Activated CD4-positive, alpha-beta memory T cell treated with anti-CD3 and anti-CD28 coated beads for 36 hours (primary cell): ENCODE measurements at regions not wholly inside any gene's neighbourhood (a gene's known extent, or its start where the extent isn't known, plus 50 kb on each side); places are given as distances from the start of the nearest gene placed in this dataset.
"Not testable (repeated sequence)": the region's sequence is repeated elsewhere in the genome, so short reads cannot be mapped to it uniquely, and the experiment has no call there.

Source experiments
- CTCF ChIA-PET: fragments of 350-600 bp; sonication (Branson Sonifier 250); formaldehyde crosslinking; loops from one replicate; lab custom pipeline; 2021; ENCODE audit warnings: antibody characterized with exemption, inconsistent platforms; lab: Charles Lee
- POLR2A ChIA-PET: fragments of 350-600 bp; sonication (Branson Sonifier 250); formaldehyde crosslinking; loops from one replicate; lab custom pipeline; 2021; ENCODE audit warnings: antibody characterized with exemption; lab: Charles Lee
- DNase-seq: peaks from one replicate; pipeline ENCODE4 v3.0.0-alpha.2; 2020
- H3K27ac Mint-ChIP-seq: one replicate; pipeline ENCODE4 v1.8.0; 2021; ENCODE audit warnings: mixed read lengths
- H3K27me3 Mint-ChIP-seq: one replicate; pipeline ENCODE4 v1.8.0; 2021; ENCODE audit warnings: mixed read lengths
- H3K36me3 Mint-ChIP-seq: one replicate; pipeline ENCODE4 v1.8.0; 2021; ENCODE audit warnings: mixed read lengths
- H3K4me1 Mint-ChIP-seq: one replicate; pipeline ENCODE4 v1.8.0; 2021; ENCODE audit warnings: low read depth, mixed read lengths
- H3K4me3 Mint-ChIP-seq: one replicate; pipeline ENCODE4 v1.8.0; 2021; ENCODE audit warnings: mild to moderate bottlenecking, mixed read lengths
- H3K9me3 Mint-ChIP-seq: one replicate; pipeline ENCODE4 v1.8.0; 2021; ENCODE audit warnings: mixed read lengths
- intact Hi-C: fragments of 100-400 bp; cut with micrococcal nuclease; formaldehyde crosslinking; loops from one replicate; pipeline ENCODE4 v1.15.1; 2023

GRCh38 chr9:25353783-25354182, 324.5 kb downstream of the TUSC1 start:
- Mint-ChIP-seq H3K4me1 (no peaks in the 10 kb centered on the region), H3K9me3 (peaks cover 24% of the 10 kb centered on the region), H3K4me3 (no peak overlapping the region), H3K27me3 (no peaks in the 10 kb centered on the region), H3K27ac (no peak overlapping the region), H3K36me3 (no peaks in the 10 kb centered on the region)
- no peak for DNase-seq
- CTCF ChIA-PET: no interaction called here
- POLR2A ChIA-PET: no interaction called here
- intact Hi-C loops: no loop called here

GRCh38 chr9:25350011-25350410, 328.2 kb downstream of the TUSC1 start:
- Mint-ChIP-seq H3K36me3 (no peaks in the 10 kb centered on the region), H3K4me3 (no peak overlapping the region), H3K27ac (no peak overlapping the region), H3K9me3 (peaks cover 3% of the 10 kb centered on the region), H3K27me3 (no peaks in the 10 kb centered on the region), H3K4me1 (no peaks in the 10 kb centered on the region)
- POLR2A ChIA-PET: no interaction called here
- DNase-seq: no peak
- intact Hi-C loops: no loop called here
- CTCF ChIA-PET: no interaction called here

GRCh38 chr9:25322142-25322541, 356.1 kb downstream of the TUSC1 start:
- no peak overlapping the region for H3K27ac Mint-ChIP-seq

GRCh38 chr9:25310961-25311360, 367.3 kb downstream of the TUSC1 start:
- Mint-ChIP-seq H3K4me3 (no peak overlapping the region), H3K9me3 (peaks cover 20% of the 10 kb centered on the region), H3K36me3 (no peaks in the 10 kb centered on the region), H3K27me3 (no peaks in the 10 kb centered on the region), H3K4me1 (no peaks in the 10 kb centered on the region), H3K27ac (no peak overlapping the region)
- DNase-seq: no peak
- POLR2A ChIA-PET: no interaction called here
- intact Hi-C loops: no loop called here
- CTCF ChIA-PET: no interaction called here

More at GRCh38 chr9:25322142-25322541, 356.1 kb downstream of the TUSC1 start:
- DNase-seq: no peak
- intact Hi-C loops: no loop called here
- H3K36me3 Mint-ChIP-seq: no peaks in the 10 kb centered on the region
- H3K27me3 Mint-ChIP-seq: no peaks in the 10 kb centered on the region
- ChIA-PET CTCF (no interaction called here), POLR2A (no interaction called here)
- no peak overlapping the region for H3K4me3 Mint-ChIP-seq
- no peaks in the 10 kb centered on the region for H3K4me1 Mint-ChIP-seq
- peaks cover 17% of the 10 kb centered on the region for H3K9me3 Mint-ChIP-seq

DNA sequence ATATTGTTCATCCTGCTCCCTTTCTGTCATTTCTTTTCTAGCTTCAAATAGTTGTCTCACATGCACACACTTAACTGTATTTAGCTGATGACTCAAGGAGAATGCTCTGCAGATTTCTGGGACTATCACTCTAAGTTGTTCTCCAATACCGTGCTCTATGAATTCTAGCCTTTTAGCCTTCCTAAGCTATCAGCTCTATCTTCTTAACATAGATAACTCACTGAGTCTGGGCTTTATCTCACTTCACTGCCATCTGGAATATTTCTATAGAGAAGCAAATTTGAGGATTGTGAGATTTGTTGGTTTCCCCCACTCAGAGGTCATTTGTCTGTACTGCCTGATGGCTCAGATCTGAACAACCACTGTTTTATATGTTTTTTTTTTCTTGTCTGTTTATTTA, 369.7 kb downstream of the TUSC1 start:
- H3K4me1 Mint-ChIP-seq: no peaks in the 10 kb centered on the region
- H3K27me3 Mint-ChIP-seq: no peaks in the 10 kb centered on the region
- H3K4me3 Mint-ChIP-seq: no peak overlapping the region
- ChIA-PET POLR2A (no interaction called here), CTCF (interaction anchor here (0.5 kb wide), 1 partner anchor 52 kb away, joined by 3 read pairs; no protein-coding TSS in a partner anchor)
- H3K36me3 Mint-ChIP-seq: no peaks in the 10 kb centered on the region
- H3K27ac Mint-ChIP-seq: no peak overlapping the region
- intact Hi-C loops: no loop called here
- H3K9me3 Mint-ChIP-seq: peaks cover 21% of the 10 kb centered on the region
- no peak for DNase-seq

- Mint-ChIP-seq H3K36me3 (no peaks in the 10 kb centered on the region), H3K27ac (no peak overlapping the region), H3K9me3 (peaks cover 22% of the 10 kb centered on the region), H3K4me1 (no peaks in the 10 kb centered on the region), H3K27me3 (no peaks in the 10 kb centered on the region), H3K4me3 (no peak overlapping the region)
- intact Hi-C loops: no loop called here
- CTCF ChIA-PET: no interaction called here
- no peak for DNase-seq
- POLR2A ChIA-PET: no interaction called here
Observed at GRCh38 chr9:25302601-25303000, 375.6 kb downstream of the TUSC1 start.

- DNase-seq, H3K27ac Mint-ChIP-seq, H3K27me3 Mint-ChIP-seq, intact Hi-C loops, CTCF ChIA-PET, H3K4me3 Mint-ChIP-seq, H3K4me1 Mint-ChIP-seq, POLR2A ChIA-PET, H3K36me3 Mint-ChIP-seq: not testable (repeated sequence)
- peaks cover 16% of the 10 kb centered on the region for H3K9me3 Mint-ChIP-seq
Observed at GRCh38 chr9:25288195-25288594, 390.0 kb downstream of the TUSC1 start.

GRCh38 chr9:25284365-25284764, 393.9 kb downstream of the TUSC1 start:
- Mint-ChIP-seq H3K36me3 (no peaks in the 10 kb centered on the region), H3K9me3 (peaks cover 16% of the 10 kb centered on the region), H3K4me1 (no peaks in the 10 kb centered on the region), H3K27me3 (no peaks in the 10 kb centered on the region), H3K27ac (no peak overlapping the region), H3K4me3 (no peak overlapping the region)
- CTCF ChIA-PET: no interaction called here
- DNase-seq: no peak
- intact Hi-C loops: no loop called here
- POLR2A ChIA-PET: no interaction called here

- intact Hi-C loops: no loop called here
- ChIA-PET CTCF (no interaction called here), POLR2A (no interaction called here)
- Mint-ChIP-seq H3K9me3 (peaks cover 4% of the 10 kb centered on the region), H3K4me3 (no peak overlapping the region), H3K4me1 (no peaks in the 10 kb centered on the region), H3K27me3 (no peaks in the 10 kb centered on the region), H3K36me3 (no peaks in the 10 kb centered on the region), H3K27ac (no peak overlapping the region)
- DNase-seq: no peak
Observed at GRCh38 chr9:25282946-25283345, 395.3 kb downstream of the TUSC1 start.

DNA sequence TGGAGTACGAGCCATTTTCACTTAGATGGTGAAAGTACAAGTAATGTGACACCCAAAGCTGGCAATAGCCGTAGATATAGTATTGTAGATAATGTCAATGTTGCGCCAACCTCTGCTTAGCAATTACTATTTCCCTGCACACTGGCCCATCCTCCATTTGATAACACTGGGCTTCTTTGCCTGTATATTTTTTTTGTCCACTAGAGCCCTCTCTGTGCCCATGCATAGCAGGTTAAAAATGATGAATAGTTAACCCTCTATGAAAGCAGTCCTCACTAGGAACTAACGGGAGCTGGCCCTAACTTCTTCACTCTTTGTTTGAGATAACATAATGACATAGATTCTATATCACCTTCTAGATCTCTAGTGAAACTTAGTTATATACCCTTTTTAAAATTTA, 416.8 kb downstream of the TUSC1 start:
- Mint-ChIP-seq H3K27ac (no peak overlapping the region), H3K27me3 (no peaks in the 10 kb centered on the region), H3K9me3 (peaks cover 31% of the 10 kb centered on the region), H3K4me1 (no peaks in the 10 kb centered on the region), H3K36me3 (no peaks in the 10 kb centered on the region), H3K4me3 (no peak overlapping the region)
- no peak for DNase-seq
- CTCF ChIA-PET: no interaction called here
- intact Hi-C loops: no loop called here
- POLR2A ChIA-PET: no interaction called here

GRCh38 chr9:25260046-25260445, 418.2 kb downstream of the TUSC1 start:
- Mint-ChIP-seq H3K4me3 (no peak overlapping the region), H3K4me1 (no peaks in the 10 kb centered on the region), H3K9me3 (peaks cover 39% of the 10 kb centered on the region), H3K36me3 (no peaks in the 10 kb centered on the region), H3K27me3 (no peaks in the 10 kb centered on the region), H3K27ac (no peak overlapping the region)
- ChIA-PET POLR2A (no interaction called here), CTCF (no interaction called here)
- intact Hi-C loops: no loop called here
- no peak for DNase-seq

DNA sequence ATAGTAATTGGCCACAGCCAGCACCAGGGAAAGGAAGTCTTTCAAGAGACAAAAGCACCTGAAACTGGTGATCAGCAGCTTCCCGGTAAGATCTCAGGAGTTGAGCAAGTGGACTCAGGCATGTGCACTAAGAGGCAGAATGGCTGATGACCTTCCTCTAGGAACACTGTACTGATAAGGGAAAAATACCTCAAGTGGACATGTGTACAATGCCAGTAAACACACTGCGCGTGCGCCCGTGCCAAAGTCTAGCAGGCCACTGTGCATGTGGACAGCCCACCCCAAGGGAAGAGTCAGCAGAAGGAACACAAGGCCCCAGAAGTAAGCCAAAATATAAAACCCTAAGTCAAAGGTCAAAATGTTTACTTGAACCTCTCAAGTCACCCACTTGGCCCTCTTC, 423.0 kb downstream of the TUSC1 start:
- POLR2A ChIA-PET: no interaction called here
- H3K27ac Mint-ChIP-seq: no peak overlapping the region

DNA sequence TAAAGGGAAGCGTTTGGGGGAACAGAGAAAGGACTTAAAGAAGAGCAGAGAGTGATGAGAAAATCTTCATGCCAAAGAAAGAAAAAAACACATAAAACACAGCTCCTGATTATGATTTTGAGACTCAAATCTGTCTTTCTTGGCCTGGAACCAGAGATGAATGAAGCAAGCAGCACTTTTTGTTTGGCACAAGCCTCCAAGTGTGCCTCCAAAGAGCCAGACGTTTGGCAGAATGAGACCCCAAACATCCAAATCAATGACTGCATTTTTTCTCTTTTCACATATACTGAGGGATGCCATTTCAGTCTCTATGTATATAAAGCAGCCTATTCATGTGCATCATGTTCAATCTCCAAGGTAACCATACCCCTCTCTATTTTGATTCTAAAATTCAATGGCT, 424.2 kb downstream of the TUSC1 start:
- H3K4me1 Mint-ChIP-seq: no peaks in the 10 kb centered on the region
- ChIA-PET POLR2A (no interaction called here), CTCF (no interaction called here)
- no peak overlapping the region for H3K27ac Mint-ChIP-seq
- intact Hi-C loops: no loop called here
- DNase-seq: no peak
- no peaks in the 10 kb centered on the region for H3K27me3 Mint-ChIP-seq
- H3K4me3 Mint-ChIP-seq: no peak overlapping the region
- no peaks in the 10 kb centered on the region for H3K36me3 Mint-ChIP-seq
- peaks cover 22% of the 10 kb centered on the region for H3K9me3 Mint-ChIP-seq

More for the DNA sequence above, 423.0 kb downstream of the TUSC1 start:
- intact Hi-C loops: no loop called here
- peaks cover 17% of the 10 kb centered on the region for H3K9me3 Mint-ChIP-seq
- CTCF ChIA-PET: no interaction called here
- H3K4me3 Mint-ChIP-seq: no peak overlapping the region
- DNase-seq: no peak
- H3K36me3 Mint-ChIP-seq: no peaks in the 10 kb centered on the region
- H3K27me3 Mint-ChIP-seq: no peaks in the 10 kb centered on the region
- no peaks in the 10 kb centered on the region for H3K4me1 Mint-ChIP-seq
